Activated CD8-positive, alpha-beta T cell treated with anti-CD3 and anti-CD28 coated beads, Interleukin-2, amount 10 ng/mL, durations not matched to agents 7 days and 5 days (primary cell): ENCODE measurements at regions not wholly inside any gene's neighbourhood (a gene's known extent, or its start where the extent isn't known, plus 50 kb on each side); places are given as distances from the start of the nearest gene placed in this dataset.
"Not testable (repeated sequence)": the region's sequence is repeated elsewhere in the genome, so short reads cannot be mapped to it uniquely, and the experiment has no call there.

Experiments used
- ATAC-seq: fragments of 150-1000 bp; cut with Tn5 transposase; one replicate; pipeline ENCODE4 v1.10.0; 2021; ENCODE audit warnings: moderate library complexity
- CTCF ChIA-PET: fragments of 350-600 bp; sonication (Branson Sonifier 250); formaldehyde crosslinking; loops from one replicate; lab custom pipeline; 2021; ENCODE audit warnings: antibody characterized with exemption; lab: Charles Lee
- POLR2A ChIA-PET: fragments of 350-600 bp; sonication (Branson Sonifier 250); formaldehyde crosslinking; loops from one replicate; lab custom pipeline; 2021; ENCODE audit warnings: antibody characterized with exemption; lab: Charles Lee
- DNase-seq: peaks from one replicate; pipeline ENCODE4 v3.0.0-alpha.2; 2020
- H3K27ac Mint-ChIP-seq: one replicate; pipeline ENCODE4 v1.8.0; 2021; ENCODE audit warnings: mild to moderate bottlenecking, mixed read lengths
- H3K27me3 Mint-ChIP-seq: one replicate; pipeline ENCODE4 v1.8.0; 2021; ENCODE audit warnings: low read depth, mixed read lengths
- H3K36me3 Mint-ChIP-seq: one replicate; pipeline ENCODE4 v1.8.0; 2021; ENCODE audit warnings: low read depth, mixed read lengths
- H3K4me1 Mint-ChIP-seq: one replicate; pipeline ENCODE4 v1.8.0; 2021; ENCODE audit warnings: low read depth, mixed read lengths
- H3K4me3 Mint-ChIP-seq: one replicate; pipeline ENCODE4 v1.8.0; 2021; ENCODE audit warnings: mild to moderate bottlenecking, mixed read lengths
- H3K9me3 Mint-ChIP-seq: one replicate; pipeline ENCODE4 v1.8.0; 2022; ENCODE audit warnings: mixed read lengths; ENCODE audit not compliant: insufficient read depth

- CTCF ChIA-PET, result no interaction called here
- Mint-ChIP-seq H3K27me3 (peaks cover 5% of the 10 kb centered on the region), H3K36me3 (peaks cover 23% of the 10 kb centered on the region), H3K27ac (peak overlapping the region; percentile 68), H3K4me1 (peaks cover 51% of the 10 kb centered on the region), H3K4me3 (no peak overlapping the region), H3K9me3 (peaks cover 13% of the 10 kb centered on the region)
- no peak for DNase-seq
- POLR2A ChIA-PET, result no interaction called here
- ATAC-seq, result no peak
Observed at GRCh38 chr6:170144571-170145271, 146.2 kb downstream of the DLL1 start.

- peaks cover 5% of the 10 kb centered on the region for H3K27me3 Mint-ChIP-seq
- ChIA-PET POLR2A (no interaction called here), CTCF (no interaction called here)
- H3K27ac Mint-ChIP-seq, result peak overlapping the region; percentile 9
- H3K4me1 Mint-ChIP-seq, result peaks cover 40% of the 10 kb centered on the region
- ATAC-seq, result no peak
- peaks cover 23% of the 10 kb centered on the region for H3K36me3 Mint-ChIP-seq
- no peak for DNase-seq
- no peak overlapping the region for H3K4me3 Mint-ChIP-seq
- H3K9me3 Mint-ChIP-seq, result peaks cover 13% of the 10 kb centered on the region
Observed at GRCh38 chr6:170143401-170144150, 147.3 kb downstream of the DLL1 start.

- Mint-ChIP-seq H3K36me3 (peaks cover 23% of the 10 kb centered on the region), H3K9me3 (peaks cover 13% of the 10 kb centered on the region), H3K4me3 (no peak overlapping the region), H3K27ac (no peak overlapping the region), H3K27me3 (peaks cover 5% of the 10 kb centered on the region), H3K4me1 (peaks cover 30% of the 10 kb centered on the region)
- POLR2A ChIA-PET, result no interaction called here
- CTCF ChIA-PET, result no interaction called here
- no peak for DNase-seq
- no peak for ATAC-seq
Observed at GRCh38 chr6:170142559-170142958, 148.3 kb downstream of the DLL1 start.

GRCh38 chr6:170141061-170141460 is 149.8 kb downstream of the DLL1 start:
- H3K4me3 Mint-ChIP-seq, CTCF ChIA-PET, DNase-seq: not testable (repeated sequence)

DNA sequence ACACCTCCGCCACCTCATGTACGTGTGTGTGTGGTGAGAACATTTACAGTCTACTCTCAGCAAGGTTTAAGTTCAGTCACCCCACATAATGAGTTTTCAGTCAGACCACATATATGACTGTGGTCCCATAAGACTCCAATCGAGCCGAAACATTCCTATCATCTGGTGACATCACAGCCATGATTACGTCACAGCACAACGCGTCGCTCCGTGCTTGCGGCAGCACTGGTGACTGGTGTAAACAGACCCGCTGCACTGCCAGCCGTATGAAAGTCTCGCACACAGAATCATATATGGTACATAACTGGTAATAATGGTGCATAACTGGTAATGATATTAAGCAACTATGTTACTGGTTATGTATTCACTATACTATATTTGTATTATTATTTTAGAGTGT is 150.7 kb downstream of the DLL1 start:
- ATAC-seq, result no peak
- CTCF ChIA-PET, result no interaction called here
- H3K4me1 Mint-ChIP-seq, result peaks cover 8% of the 10 kb centered on the region
- H3K9me3 Mint-ChIP-seq, result peaks cover 11% of the 10 kb centered on the region
- no peak overlapping the region for H3K27ac Mint-ChIP-seq
- no peak for DNase-seq
- H3K4me3 Mint-ChIP-seq, result no peak overlapping the region
- H3K36me3 Mint-ChIP-seq, result peaks cover 19% of the 10 kb centered on the region
- POLR2A ChIA-PET, result no interaction called here
- H3K27me3 Mint-ChIP-seq, result peaks cover 5% of the 10 kb centered on the region

More at GRCh38 chr6:170141061-170141460, 149.8 kb downstream of the DLL1 start:
- Mint-ChIP-seq H3K36me3 (peaks cover 23% of the 10 kb centered on the region), H3K9me3 (peaks cover 13% of the 10 kb centered on the region), H3K4me1 (peaks cover 15% of the 10 kb centered on the region)
- H3K27me3 Mint-ChIP-seq, ATAC-seq, H3K27ac Mint-ChIP-seq, POLR2A ChIA-PET: not testable (repeated sequence)

DNA sequence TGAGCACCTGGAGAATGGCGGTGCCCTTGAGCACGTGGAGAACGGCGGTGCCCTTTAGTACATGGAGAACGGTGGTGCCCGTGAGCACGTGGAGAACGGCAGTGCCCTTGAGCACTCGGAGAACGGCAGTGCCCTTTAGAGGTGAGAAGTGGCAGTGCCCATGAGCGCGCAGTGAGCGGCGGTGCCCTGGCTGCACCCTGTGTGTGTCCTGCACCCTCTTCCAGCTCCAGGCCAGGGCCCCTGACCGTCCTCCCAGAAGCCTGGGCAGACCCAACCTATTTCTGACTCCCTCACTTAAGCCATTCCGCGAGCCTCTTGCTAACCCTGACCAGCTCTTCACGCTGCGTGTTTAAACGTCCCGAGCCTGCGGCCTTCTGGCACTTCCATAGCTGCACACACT is 151.3 kb downstream of the DLL1 start:
- DNase-seq, result no peak
- ChIA-PET POLR2A (no interaction called here), CTCF (no interaction called here)
- H3K4me3 Mint-ChIP-seq, result no peak overlapping the region
- H3K27ac Mint-ChIP-seq, result no peak overlapping the region
- H3K27me3 Mint-ChIP-seq, result peaks cover 5% of the 10 kb centered on the region
- H3K36me3 Mint-ChIP-seq, result peaks cover 14% of the 10 kb centered on the region
- no peak for ATAC-seq
- peaks cover 2% of the 10 kb centered on the region for H3K4me1 Mint-ChIP-seq
- peaks cover 6% of the 10 kb centered on the region for H3K9me3 Mint-ChIP-seq

- H3K27me3 Mint-ChIP-seq, DNase-seq, H3K4me1 Mint-ChIP-seq, POLR2A ChIA-PET, H3K27ac Mint-ChIP-seq, ATAC-seq, H3K9me3 Mint-ChIP-seq, H3K4me3 Mint-ChIP-seq, CTCF ChIA-PET: not testable (repeated sequence)
- H3K36me3 Mint-ChIP-seq, result peaks cover 11% of the 10 kb centered on the region
Observed at GRCh38 chr6:170139046-170139445, 151.8 kb downstream of the DLL1 start.

DNA sequence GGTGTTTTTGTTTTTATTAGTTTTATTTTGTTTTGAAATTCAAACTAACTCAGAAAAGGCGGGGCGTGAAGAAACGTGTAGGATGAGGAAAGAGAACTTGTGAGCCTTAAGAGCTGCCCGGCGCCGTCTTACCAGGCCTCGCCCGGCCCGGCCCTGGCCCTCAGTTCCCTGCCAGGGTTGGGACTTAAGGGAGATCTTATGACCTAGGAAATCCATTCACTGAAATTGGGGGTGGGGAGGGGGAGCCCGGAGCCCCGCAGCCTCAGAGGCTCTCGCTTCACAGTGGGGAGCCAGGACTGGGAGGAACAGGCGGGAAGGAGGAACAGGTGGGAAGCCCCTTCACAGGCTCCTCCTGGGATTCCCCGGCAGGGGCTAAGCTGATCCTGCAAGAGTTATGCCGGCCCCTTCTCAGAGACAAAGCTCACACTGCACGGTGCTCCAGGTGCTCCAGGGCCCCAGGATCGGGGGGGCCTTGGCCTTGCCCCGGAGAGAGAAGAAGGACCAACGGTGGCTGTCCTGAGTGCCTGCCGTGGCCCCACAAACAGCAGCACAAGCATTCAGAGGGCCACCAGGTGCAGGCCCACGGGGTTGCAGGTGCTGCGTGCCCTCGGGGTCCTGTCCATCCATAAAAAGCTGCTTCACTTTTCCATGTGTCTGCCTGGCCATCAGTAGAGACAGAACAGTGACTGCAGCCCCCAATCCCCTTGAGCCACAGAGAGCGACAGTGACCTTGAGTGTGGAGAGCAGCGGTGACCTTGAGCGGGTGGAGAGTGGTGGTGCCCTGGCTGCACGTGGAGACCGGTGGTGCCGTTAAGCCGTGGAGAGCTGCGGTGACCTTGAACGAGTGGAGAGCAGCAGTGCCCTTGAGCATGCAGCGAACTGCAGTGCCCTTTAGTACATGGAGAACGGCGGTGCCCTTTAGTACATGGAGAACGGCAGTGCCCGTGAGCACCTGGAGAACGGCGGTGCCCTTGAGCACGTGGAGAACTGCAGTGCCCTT is 152.7 kb downstream of the DLL1 start:
- H3K27ac Mint-ChIP-seq, result no peak overlapping the region
- no peak for DNase-seq

GRCh38 chr6:170137176-170137891 is 153.5 kb downstream of the DLL1 start:
- no peaks in the 10 kb centered on the region for H3K36me3 Mint-ChIP-seq
- H3K4me3 Mint-ChIP-seq, result no peak overlapping the region
- no peak for ATAC-seq
- ChIA-PET CTCF (no interaction called here), POLR2A (interaction anchor here (0.8 kb wide), 1 partner anchor 10 kb away, joined by 3 read pairs; no protein-coding TSS in a partner anchor)
- H3K9me3 Mint-ChIP-seq, result no peaks in the 10 kb centered on the region
- no peak overlapping the region for H3K27ac Mint-ChIP-seq
- DNase-seq, result no peak
- H3K4me1 Mint-ChIP-seq, result no peaks in the 10 kb centered on the region
- H3K27me3 Mint-ChIP-seq, result peaks cover 5% of the 10 kb centered on the region

More for the DNA sequence above, 152.7 kb downstream of the DLL1 start:
- CTCF ChIA-PET, result no interaction called here
- Mint-ChIP-seq H3K27me3 (peaks cover 5% of the 10 kb centered on the region), H3K9me3 (peaks cover 2% of the 10 kb centered on the region), H3K4me3 (no peak overlapping the region), H3K36me3 (peaks cover 3% of the 10 kb centered on the region), H3K4me1 (no peaks in the 10 kb centered on the region)
- POLR2A ChIA-PET, result interaction anchor here (0.8 kb wide), 1 partner anchor 9 kb away, joined by 3 read pairs; no protein-coding TSS in a partner anchor
- no peak for ATAC-seq

DNA sequence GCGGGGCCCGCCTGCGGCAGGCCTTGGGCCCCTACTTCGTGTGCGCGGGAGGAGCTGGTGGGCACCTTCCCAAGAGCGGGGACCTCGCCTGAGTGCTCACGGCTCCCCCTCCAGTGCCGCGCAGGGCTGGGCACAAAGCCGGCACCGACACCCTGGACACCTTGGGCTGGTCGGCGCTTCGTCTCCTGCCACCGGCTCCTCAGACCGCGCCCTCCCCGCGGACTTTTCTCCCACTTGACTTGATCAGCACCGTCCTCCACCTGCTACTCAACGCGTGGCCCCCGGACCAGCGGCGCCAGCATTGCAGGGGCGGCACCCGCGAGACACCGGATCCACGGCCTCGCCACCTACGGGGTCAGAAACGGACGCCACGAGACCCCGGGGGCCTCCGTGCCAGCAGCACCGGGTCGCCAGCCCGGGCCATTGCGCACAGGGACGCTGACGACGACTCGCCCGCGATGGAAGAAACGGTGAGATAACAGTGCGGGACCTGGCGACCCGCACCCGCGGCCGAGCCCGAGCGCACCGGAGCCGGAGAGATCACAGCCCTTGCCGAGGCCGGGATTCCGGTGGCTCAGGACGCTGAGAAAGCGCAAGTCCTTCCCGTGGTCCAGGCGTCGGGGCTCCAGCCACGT is 154.2 kb downstream of the DLL1 start:
- ATAC-seq (no peak), DNase-seq (no peak)
- POLR2A ChIA-PET, result no interaction called here
- CTCF ChIA-PET, result no interaction called here
- Mint-ChIP-seq H3K27me3 (peaks cover 3% of the 10 kb centered on the region), H3K27ac (no peak overlapping the region), H3K4me1 (no peaks in the 10 kb centered on the region), H3K36me3 (no peaks in the 10 kb centered on the region), H3K4me3 (no peak overlapping the region), H3K9me3 (no peaks in the 10 kb centered on the region)
